NCI-H1092 treated with DMSO at 0.1 percent for 48 hours (cell line): ENCODE measurements at regions not wholly inside any gene's neighbourhood (a gene's known extent, or its start where the extent isn't known, plus 50 kb on each side); places are given as distances from the start of the nearest gene placed in this dataset.

Experiments
- DNase-seq: peaks from one replicate; lab custom pipeline; 2025; lab: John Stamatoyannopoulos, UW

- no peak for DNase-seq
Measured at GRCh38 chr6:28707387-28708282, 182.0 kb downstream of the GPX5 start.

- no peak for DNase-seq
Measured at GRCh38 chr6:28709478-28710349, 184.0 kb downstream of the GPX5 start.

- no peak for DNase-seq
Measured at GRCh38 chr6:28710466-28711191, 184.9 kb downstream of the GPX5 start.

- no peak for DNase-seq
Measured at GRCh38 chr6:28711325-28711724, 185.6 kb downstream of the GPX5 start.

- no peak for DNase-seq
Measured at GRCh38 chr6:28711788-28712341, 186.2 kb downstream of the GPX5 start.

GRCh38 chr6:28712982-28713381, 187.3 kb downstream of the GPX5 start:
- no peak for DNase-seq

GRCh38 chr6:28719275-28719940, 193.7 kb downstream of the GPX5 start:
- no peak for DNase-seq

GRCh38 chr6:28720357-28721231, 194.9 kb downstream of the GPX5 start:
- no peak for DNase-seq

- no peak for DNase-seq
Measured at GRCh38 chr6:28721372-28721771, 195.7 kb downstream of the GPX5 start.

GRCh38 chr6:28724395-28724794, 198.7 kb downstream of the GPX5 start:
- no peak for DNase-seq

- no peak for DNase-seq
Measured at GRCh38 chr6:28725274-28725809, 198.4 kb downstream of the TRIM27 start.

GRCh38 chr6:28725890-28726348, 197.9 kb downstream of the TRIM27 start:
- no peak for DNase-seq

- no peak for DNase-seq
Measured at GRCh38 chr6:28726569-28727309, 197.0 kb downstream of the TRIM27 start.

- DNase-seq, result no peak
Measured at GRCh38 chr6:28727559-28728211, 196.1 kb downstream of the TRIM27 start.

- no peak for DNase-seq
Measured at GRCh38 chr6:28729501-28730402, 194.0 kb downstream of the TRIM27 start.

GRCh38 chr6:28732052-28732451, 191.7 kb downstream of the TRIM27 start:
- DNase-seq, result no peak

- DNase-seq, result no peak
Measured at GRCh38 chr6:28734443-28734959, 189.3 kb downstream of the TRIM27 start.
